Neural cell (in vitro differentiated cells): ENCODE measurements at regions not wholly inside any gene's neighbourhood (a gene's known extent, or its start where the extent isn't known, plus 50 kb on each side); places are given as distances from the start of the nearest gene placed in this dataset.

ENCODE experiments used
- EP300 ChIP-seq: fragments of 450-650 bp; conservative IDR thresholded peaks from 2 replicates; pipeline ENCODE4 v1.6.1; 2014; ENCODE audit warnings: antibody characterized with exemption, mild to moderate bottlenecking, moderate library complexity; ENCODE audit not compliant: poor library complexity, severe bottlenecking
- EZH2 ChIP-seq: fragments of 200-600, 300-800 bp; shearing (Covaris generic), sonication (generic); IDR thresholded peaks from 2 replicates; pipeline ENCODE4 v1.6.1; 2014; ENCODE audit warnings: antibody characterized with exemption, low read length, borderline replicate concordance, mild to moderate bottlenecking; ENCODE audit not compliant: insufficient read depth, poor library complexity, severe bottlenecking
- MXI1 ChIP-seq: fragments of 450-650 bp; conservative IDR thresholded peaks from 2 replicates; pipeline ENCODE4 v1.6.1; 2014; ENCODE audit warnings: antibody characterized with exemption, mild to moderate bottlenecking; ENCODE audit not compliant: poor library complexity, severe bottlenecking
- POLR2AphosphoS5 ChIP-seq: IDR thresholded peaks from 2 replicates; pipeline ENCODE4 v1.6.1; 2012
- RAD21 ChIP-seq: fragments of 450-650 bp; conservative IDR thresholded peaks from 2 replicates; pipeline ENCODE4 v1.6.1; 2014; ENCODE audit warnings: antibody characterized with exemption, mild to moderate bottlenecking, moderate library complexity
- TAF1 ChIP-seq: IDR thresholded peaks from 2 replicates; pipeline ENCODE4 v1.6.1; 2012; ENCODE audit warnings: low read depth
- TF ChIP-seq, protein P1 (sequence below): fragments of 450-650 bp; IDR thresholded peaks from 2 replicates; pipeline ENCODE4 v1.5.1; 2014; ENCODE audit warnings: antibody characterized with exemption, mild to moderate bottlenecking, moderate library complexity; ENCODE audit not compliant: poor library complexity, severe bottlenecking
- TF ChIP-seq, protein P2 (sequence below): IDR thresholded peaks from 2 replicates; pipeline ENCODE4 v1.6.1; 2012; ENCODE audit warnings: borderline replicate concordance

DNA sequence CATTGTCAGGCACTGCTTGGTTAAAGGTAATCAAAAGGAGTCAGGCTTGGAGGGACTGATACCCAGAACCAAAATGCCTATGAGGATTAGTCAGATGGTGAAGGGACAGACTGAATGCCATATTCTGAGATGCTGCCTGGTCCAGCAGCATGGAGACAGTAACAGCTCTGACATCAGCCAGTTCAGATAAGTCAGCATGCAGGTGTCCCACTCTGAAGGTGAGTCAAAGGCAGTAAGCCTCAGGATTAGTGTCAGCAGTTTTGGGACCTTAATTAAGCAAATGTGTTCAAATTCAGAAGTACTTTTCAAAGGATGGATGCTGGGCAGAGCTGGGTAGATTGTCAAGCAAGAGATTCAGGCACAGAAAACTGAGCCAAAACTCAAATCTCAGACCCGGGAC, 198.4 kb downstream of the RPS12 start:
- TF ChIP-seq, protein P1, sequence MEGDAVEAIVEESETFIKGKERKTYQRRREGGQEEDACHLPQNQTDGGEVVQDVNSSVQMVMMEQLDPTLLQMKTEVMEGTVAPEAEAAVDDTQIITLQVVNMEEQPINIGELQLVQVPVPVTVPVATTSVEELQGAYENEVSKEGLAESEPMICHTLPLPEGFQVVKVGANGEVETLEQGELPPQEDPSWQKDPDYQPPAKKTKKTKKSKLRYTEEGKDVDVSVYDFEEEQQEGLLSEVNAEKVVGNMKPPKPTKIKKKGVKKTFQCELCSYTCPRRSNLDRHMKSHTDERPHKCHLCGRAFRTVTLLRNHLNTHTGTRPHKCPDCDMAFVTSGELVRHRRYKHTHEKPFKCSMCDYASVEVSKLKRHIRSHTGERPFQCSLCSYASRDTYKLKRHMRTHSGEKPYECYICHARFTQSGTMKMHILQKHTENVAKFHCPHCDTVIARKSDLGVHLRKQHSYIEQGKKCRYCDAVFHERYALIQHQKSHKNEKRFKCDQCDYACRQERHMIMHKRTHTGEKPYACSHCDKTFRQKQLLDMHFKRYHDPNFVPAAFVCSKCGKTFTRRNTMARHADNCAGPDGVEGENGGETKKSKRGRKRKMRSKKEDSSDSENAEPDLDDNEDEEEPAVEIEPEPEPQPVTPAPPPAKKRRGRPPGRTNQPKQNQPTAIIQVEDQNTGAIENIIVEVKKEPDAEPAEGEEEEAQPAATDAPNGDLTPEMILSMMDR, result no peak
- TF ChIP-seq EZH2 (no peak), POLR2AphosphoS5 (no peak), EP300 (no peak), TAF1 (no peak), MXI1 (no peak), RAD21 (no peak)
- TF ChIP-seq, protein P2, sequence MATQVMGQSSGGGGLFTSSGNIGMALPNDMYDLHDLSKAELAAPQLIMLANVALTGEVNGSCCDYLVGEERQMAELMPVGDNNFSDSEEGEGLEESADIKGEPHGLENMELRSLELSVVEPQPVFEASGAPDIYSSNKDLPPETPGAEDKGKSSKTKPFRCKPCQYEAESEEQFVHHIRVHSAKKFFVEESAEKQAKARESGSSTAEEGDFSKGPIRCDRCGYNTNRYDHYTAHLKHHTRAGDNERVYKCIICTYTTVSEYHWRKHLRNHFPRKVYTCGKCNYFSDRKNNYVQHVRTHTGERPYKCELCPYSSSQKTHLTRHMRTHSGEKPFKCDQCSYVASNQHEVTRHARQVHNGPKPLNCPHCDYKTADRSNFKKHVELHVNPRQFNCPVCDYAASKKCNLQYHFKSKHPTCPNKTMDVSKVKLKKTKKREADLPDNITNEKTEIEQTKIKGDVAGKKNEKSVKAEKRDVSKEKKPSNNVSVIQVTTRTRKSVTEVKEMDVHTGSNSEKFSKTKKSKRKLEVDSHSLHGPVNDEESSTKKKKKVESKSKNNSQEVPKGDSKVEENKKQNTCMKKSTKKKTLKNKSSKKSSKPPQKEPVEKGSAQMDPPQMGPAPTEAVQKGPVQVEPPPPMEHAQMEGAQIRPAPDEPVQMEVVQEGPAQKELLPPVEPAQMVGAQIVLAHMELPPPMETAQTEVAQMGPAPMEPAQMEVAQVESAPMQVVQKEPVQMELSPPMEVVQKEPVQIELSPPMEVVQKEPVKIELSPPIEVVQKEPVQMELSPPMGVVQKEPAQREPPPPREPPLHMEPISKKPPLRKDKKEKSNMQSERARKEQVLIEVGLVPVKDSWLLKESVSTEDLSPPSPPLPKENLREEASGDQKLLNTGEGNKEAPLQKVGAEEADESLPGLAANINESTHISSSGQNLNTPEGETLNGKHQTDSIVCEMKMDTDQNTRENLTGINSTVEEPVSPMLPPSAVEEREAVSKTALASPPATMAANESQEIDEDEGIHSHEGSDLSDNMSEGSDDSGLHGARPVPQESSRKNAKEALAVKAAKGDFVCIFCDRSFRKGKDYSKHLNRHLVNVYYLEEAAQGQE, result no peak
